Stimulated activated CD4-positive, alpha-beta T cell treated with anti-CD3 and anti-CD28 coated beads, Interleukin-2, amount 100 ng/mL, for 4 hours (primary cell): ENCODE measurements at regions not wholly inside any gene's neighbourhood (a gene's known extent, or its start where the extent isn't known, plus 50 kb on each side); places are given as distances from the start of the nearest gene placed in this dataset.
"Not testable (repeated sequence)": the region's sequence is repeated elsewhere in the genome, so short reads cannot be mapped to it uniquely, and the experiment has no call there.

Experiments used
- DNase-seq: peaks from one replicate; pipeline ENCODE4 v3.0.0-alpha.2; 2020; ENCODE audit warnings: low read depth

GRCh38 chrX:79026742-79027141 lies 81.6 kb downstream of the P2RY10 start:
- not testable (repeated sequence) for DNase-seq

GRCh38 chrX:79035421-79035820 lies 90.2 kb downstream of the P2RY10 start:
- DNase-seq = no peak

- no peak for DNase-seq
Observed at GRCh38 chrX:79036157-79036880, 91.1 kb downstream of the P2RY10 start.

GRCh38 chrX:79065696-79066095 lies 78.8 kb upstream of the GPR174 start:
- DNase-seq = no peak

- no peak for DNase-seq
Observed at GRCh38 chrX:79078114-79078513, 66.4 kb upstream of the GPR174 start.

- no peak for DNase-seq
Observed at GRCh38 chrX:79079477-79079876, 65.0 kb upstream of the GPR174 start.

GRCh38 chrX:79080141-79080540 lies 64.3 kb upstream of the GPR174 start:
- no peak for DNase-seq

- peak; percentile 14 for DNase-seq
Observed at GRCh38 chrX:79081895-79082512, 62.5 kb upstream of the GPR174 start.

GRCh38 chrX:79082899-79083298 lies 61.6 kb upstream of the GPR174 start:
- no peak for DNase-seq

GRCh38 chrX:79084923-79085322 lies 59.6 kb upstream of the GPR174 start:
- DNase-seq = no peak

- no peak for DNase-seq
Observed at GRCh38 chrX:79089896-79090584, 54.4 kb upstream of the GPR174 start.

- no peak for DNase-seq
Observed at GRCh38 chrX:79094075-79094832, 50.2 kb upstream of the GPR174 start.
